B cell (primary cell): ENCODE measurements at regions not wholly inside any gene's neighbourhood (a gene's known extent, or its start where the extent isn't known, plus 50 kb on each side); places are given as distances from the start of the nearest gene placed in this dataset.

ENCODE experiments used
- ATAC-seq: fragments of 200-7000 bp; cut with Tn5 transposase; one replicate; pipeline ENCODE4 v1.10.0; 2021; ENCODE audit warnings: low read depth, mild to moderate bottlenecking, moderate number of reproducible peaks, moderate library complexity
- CTCF ChIA-PET: fragments of 350-600 bp; sonication (Branson Sonifier 250); formaldehyde crosslinking; loops from one replicate; lab custom pipeline; 2021; ENCODE audit warnings: antibody characterized with exemption, inconsistent platforms; lab: Charles Lee
- POLR2A ChIA-PET: fragments of 350-600 bp; sonication (Branson Sonifier 250); formaldehyde crosslinking; loops from one replicate; lab custom pipeline; 2021; ENCODE audit warnings: antibody characterized with exemption; lab: Charles Lee
- DNase-seq: peaks from one replicate; pipeline ENCODE4 v3.0.0; 2013
- H2AFZ ChIP-seq: 2 replicates; pipeline ENCODE4 v1.6.1; 2012; ENCODE audit warnings: mild to moderate bottlenecking, low read depth, low read length; ENCODE audit not compliant: insufficient read depth, poor library complexity, severe bottlenecking
- H3K27ac ChIP-seq, 2 donors: 1 replicate in 1 of 2; 2 replicates in 1 of 2; pipeline ENCODE4 v1.5.1; 2012 to 2013; ENCODE audit warnings: low read length in 2 of 2, mild to moderate bottlenecking in 2 of 2, moderate library complexity in 1 of 2
- H3K27me3 ChIP-seq, 4 experiments: fragments of 200-600 bp in 1 of 4; sonication (generic) in 1 of 4; replicated peaks in 1 of 4; 1 replicate in 2 of 4; 2 replicates in 2 of 4; pipeline versions ENCODE4 v1.6.1 to v1.7.0; 2013 to 2016; ENCODE audit warnings: low read length in 3 of 4, mild to moderate bottlenecking in 2 of 4, mixed read lengths in 1 of 4, moderate library complexity in 1 of 4; ENCODE audit not compliant: insufficient read depth in 4 of 4, control insufficient read depth in 3 of 4; ENCODE audit errors: control extremely low read depth in 1 of 4
- H3K36me3 ChIP-seq, 2 experiments: replicated peaks in 1 of 2; 1 replicate in 1 of 2; 2 replicates in 1 of 2; pipeline versions ENCODE4 v1.6.1 to v1.7.1; 2013; ENCODE audit warnings: low read length in 1 of 2; ENCODE audit not compliant: insufficient read depth in 2 of 2, control insufficient read depth in 1 of 2; ENCODE audit errors: control extremely low read depth in 1 of 2, extremely low read depth in 1 of 2
- H3K4me1 ChIP-seq, 2 donors: fragments of 200-600 bp in 1 of 2; sonication (generic) in 1 of 2; 1 replicate in 1 of 2; 2 replicates in 1 of 2; pipeline versions ENCODE4 v1.5.1 to v1.6.1; 2013 to 2017; ENCODE audit warnings: low read length in 2 of 2; ENCODE audit not compliant: control insufficient read depth in 2 of 2, insufficient read depth in 2 of 2
- H3K4me2 ChIP-seq: replicated peaks from 2 replicates; pipeline ENCODE3; 2012; ENCODE audit warnings: mild to moderate bottlenecking, low read depth, low read length; ENCODE audit not compliant: poor library complexity, severe bottlenecking
- H3K4me3 ChIP-seq, 5 experiments: fragments of 200-600 bp in 1 of 5; sonication (generic) in 1 of 5; 1 replicate in 3 of 5; 2 replicates in 2 of 5; pipeline versions ENCODE4 v1.5.1 to v1.7.0; 2011 to 2016; ENCODE audit warnings: low read length in 4 of 5, mild to moderate bottlenecking in 4 of 5, low read depth in 2 of 5, control low read depth in 1 of 5, moderate library complexity in 1 of 5; ENCODE audit not compliant: insufficient read depth in 1 of 5; ENCODE audit errors: control extremely low read depth in 1 of 5, extremely low read depth in 1 of 5
- H3K79me2 ChIP-seq: fragments of 200-600 bp; sonication (generic); one replicate; pipeline ENCODE4 v1.6.0; 2016; ENCODE audit warnings: low read length; ENCODE audit not compliant: control insufficient read depth, insufficient read depth
- H3K9ac ChIP-seq: fragments of 200-600 bp; sonication (generic); 2 replicates; pipeline ENCODE4 v1.6.1; 2017; ENCODE audit warnings: mild to moderate bottlenecking, low read length, moderate library complexity
- H3K9me3 ChIP-seq, 3 donors: one replicate each; pipeline versions ENCODE4 v1.6.1 to v1.7.1; 2013; ENCODE audit warnings: low read length in 2 of 3; ENCODE audit not compliant: control insufficient read depth in 2 of 3, insufficient read depth in 1 of 3; ENCODE audit errors: control extremely low read depth in 1 of 3
- H4K20me1 ChIP-seq: 2 replicates; pipeline ENCODE4 v1.6.0; 2012; ENCODE audit warnings: mild to moderate bottlenecking, low read length; ENCODE audit not compliant: insufficient read depth, control insufficient read depth, poor library complexity, severe bottlenecking
- H3K27ac Mint-ChIP-seq: one replicate; pipeline ENCODE4 v1.8.0; 2021; ENCODE audit warnings: mixed read lengths
- H3K27me3 Mint-ChIP-seq: one replicate; pipeline ENCODE4 v1.8.0; 2021; ENCODE audit warnings: mixed read lengths
- H3K4me1 Mint-ChIP-seq: one replicate; pipeline ENCODE4 v1.8.0; 2021; ENCODE audit warnings: mixed read lengths
- H3K4me3 Mint-ChIP-seq: one replicate; pipeline ENCODE4 v1.8.0; 2021; ENCODE audit warnings: mixed read lengths
- H3K9me3 Mint-ChIP-seq: one replicate; pipeline ENCODE4 v1.8.0; 2022; ENCODE audit warnings: mixed read lengths; ENCODE audit not compliant: insufficient read depth
- EZH2 ChIP-seq: IDR thresholded peaks from 2 replicates; pipeline ENCODE4 v1.6.1; 2012; ENCODE audit warnings: borderline replicate concordance, low read depth, mild to moderate bottlenecking, moderate library complexity, low read length; ENCODE audit not compliant: insufficient read depth, poor library complexity, severe bottlenecking
- WGBS: methylation state at CpG from one replicate; pipeline ENCODE4 v1.1.5; 2013; ENCODE audit warnings: missing lambda C conversion rate; ENCODE audit not compliant: insufficient coverage; 5-methylcytosine and 5-hydroxymethylcytosine counted together
- intact Hi-C: fragments of 100-400 bp; cut with micrococcal nuclease; formaldehyde crosslinking; loops from one replicate; pipeline ENCODE4 v1.10.0; 2022
- TF ChIP-seq, protein P1 (sequence below): fragments of 200-600 bp; IDR thresholded peaks from one replicate; pipeline ENCODE4 v1.8.0; 2022; ENCODE audit warnings: antibody characterized with exemption, mild to moderate bottlenecking

GRCh38 chr7:155208681-155209477, 88.8 kb upstream of the INSIG1 start:
- H2AFZ ChIP-seq: no peak overlapping the region
- H3K27ac ChIP-seq: no peak overlapping the region
- DNase-seq (no peak), ATAC-seq (no peak)
- H3K4me1 ChIP-seq: peaks cover 19 to 23% of the 10 kb centered on the region in 2 donors
- no peaks in the 10 kb centered on the region for H3K27me3 ChIP-seq
- H3K9me3 Mint-ChIP-seq: no peaks in the 10 kb centered on the region
- H3K36me3 ChIP-seq: no peaks in the 10 kb centered on the region
- TF ChIP-seq, protein P1, sequence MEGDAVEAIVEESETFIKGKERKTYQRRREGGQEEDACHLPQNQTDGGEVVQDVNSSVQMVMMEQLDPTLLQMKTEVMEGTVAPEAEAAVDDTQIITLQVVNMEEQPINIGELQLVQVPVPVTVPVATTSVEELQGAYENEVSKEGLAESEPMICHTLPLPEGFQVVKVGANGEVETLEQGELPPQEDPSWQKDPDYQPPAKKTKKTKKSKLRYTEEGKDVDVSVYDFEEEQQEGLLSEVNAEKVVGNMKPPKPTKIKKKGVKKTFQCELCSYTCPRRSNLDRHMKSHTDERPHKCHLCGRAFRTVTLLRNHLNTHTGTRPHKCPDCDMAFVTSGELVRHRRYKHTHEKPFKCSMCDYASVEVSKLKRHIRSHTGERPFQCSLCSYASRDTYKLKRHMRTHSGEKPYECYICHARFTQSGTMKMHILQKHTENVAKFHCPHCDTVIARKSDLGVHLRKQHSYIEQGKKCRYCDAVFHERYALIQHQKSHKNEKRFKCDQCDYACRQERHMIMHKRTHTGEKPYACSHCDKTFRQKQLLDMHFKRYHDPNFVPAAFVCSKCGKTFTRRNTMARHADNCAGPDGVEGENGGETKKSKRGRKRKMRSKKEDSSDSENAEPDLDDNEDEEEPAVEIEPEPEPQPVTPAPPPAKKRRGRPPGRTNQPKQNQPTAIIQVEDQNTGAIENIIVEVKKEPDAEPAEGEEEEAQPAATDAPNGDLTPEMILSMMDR: no peak
- no peak for TF ChIP-seq EZH2
- peaks cover 20% of the 10 kb centered on the region for H3K4me1 Mint-ChIP-seq
- POLR2A ChIA-PET: no interaction called here
- no peaks in the 10 kb centered on the region for H3K9me3 ChIP-seq
- H3K79me2 ChIP-seq: no peaks in the 10 kb centered on the region
- H3K4me3 ChIP-seq: no peak overlapping the region
- no peak overlapping the region for H3K4me2 ChIP-seq
- H4K20me1 ChIP-seq: no peaks in the 10 kb centered on the region
- intact Hi-C loops: loop anchor here (5.0 kb wide), 1 partner anchor 513 kb away; no protein-coding TSS in a partner anchor
- WGBS: 92% methylated on average over 15 of the region's 15 CpGs
- no peak overlapping the region for H3K9ac ChIP-seq
- H3K4me3 Mint-ChIP-seq: no peak overlapping the region
- no peak overlapping the region for H3K27ac Mint-ChIP-seq
- CTCF ChIA-PET: no interaction called here
- H3K27me3 Mint-ChIP-seq: no peaks in the 10 kb centered on the region

- intact Hi-C loops: loop anchor here (5.0 kb wide), 1 partner anchor 513 kb away; no protein-coding TSS in a partner anchor
- H3K4me1 ChIP-seq: peaks cover 19 to 23% of the 10 kb centered on the region in 2 donors
- no peak overlapping the region for H3K9ac ChIP-seq
- H2AFZ ChIP-seq: no peak overlapping the region
- 87% methylated on average over 11 of the region's 21 CpGs for WGBS
- no peak overlapping the region for H3K4me2 ChIP-seq
- no peaks in the 10 kb centered on the region for H3K36me3 ChIP-seq
- Mint-ChIP-seq H3K4me3 (no peak overlapping the region), H3K27ac (no peak overlapping the region), H3K9me3 (no peaks in the 10 kb centered on the region), H3K27me3 (no peaks in the 10 kb centered on the region), H3K4me1 (peaks cover 20% of the 10 kb centered on the region)
- CTCF ChIA-PET: no interaction called here
- no peaks in the 10 kb centered on the region for H3K9me3 ChIP-seq
- H3K79me2 ChIP-seq: no peaks in the 10 kb centered on the region
- no peak for ATAC-seq
- no peak for DNase-seq
- no peak overlapping the region for H3K27ac ChIP-seq
- POLR2A ChIA-PET: no interaction called here
- H4K20me1 ChIP-seq: no peaks in the 10 kb centered on the region
- H3K27me3 ChIP-seq: no peaks in the 10 kb centered on the region
- H3K4me3 ChIP-seq: no peak overlapping the region
- TF ChIP-seq, protein P1: no peak
- TF ChIP-seq EZH2: no peak
These were observed 88.0 kb upstream of the INSIG1 start for GRCh38 chr7:155209478-155210319.
